HFFc6 (cell line): ENCODE measurements at regions not wholly inside any gene's neighbourhood (a gene's known extent, or its start where the extent isn't known, plus 50 kb on each side); places are given as distances from the start of the nearest gene placed in this dataset.

Source experiments
- DNase-seq: peaks from one replicate; pipeline ENCODE4 v3.0.0-alpha.2; 2018
- H3K27ac Mint-ChIP-seq: 2 replicates; pipeline ENCODE4 v1.8.0; 2020; ENCODE audit warnings: mild to moderate bottlenecking, mixed read lengths
- H3K27me3 Mint-ChIP-seq: 2 replicates; pipeline ENCODE4 v1.8.0; 2021; ENCODE audit warnings: mild to moderate bottlenecking, moderate library complexity, mixed read lengths; ENCODE audit not compliant: insufficient read depth
- H3K36me3 Mint-ChIP-seq: 2 replicates; pipeline ENCODE4 v1.8.0; 2021; ENCODE audit warnings: low read depth, mixed read lengths
- H3K4me1 Mint-ChIP-seq: 2 replicates; pipeline ENCODE4 v1.8.0; 2020; ENCODE audit warnings: low read depth, mixed read lengths
- H3K4me3 Mint-ChIP-seq: 2 replicates; pipeline ENCODE4 v1.8.0; 2020; ENCODE audit warnings: mild to moderate bottlenecking, moderate library complexity, mixed read lengths
- H3K9me3 Mint-ChIP-seq: 2 replicates; pipeline ENCODE4 v1.8.0; 2020; ENCODE audit warnings: mild to moderate bottlenecking, mixed read lengths
- CTCF ChIP-seq: fragments of 200-600 bp; sonication (generic); IDR thresholded peaks from 2 replicates; pipeline ENCODE4 v1.5.0; 2021; ENCODE audit warnings: antibody characterized with exemption, mild to moderate bottlenecking

GRCh38 chr6:100944644-100945043 lies 63.5 kb upstream of the ASCC3 start:
- H3K36me3 Mint-ChIP-seq, result no peaks in the 10 kb centered on the region
- no peak overlapping the region for H3K4me3 Mint-ChIP-seq
- no peak overlapping the region for H3K27ac Mint-ChIP-seq
- no peak for DNase-seq
- no peaks in the 10 kb centered on the region for H3K9me3 Mint-ChIP-seq
- TF ChIP-seq CTCF, result no peak
- no peaks in the 10 kb centered on the region for H3K4me1 Mint-ChIP-seq
- H3K27me3 Mint-ChIP-seq, result no peaks in the 10 kb centered on the region; the same call in 1 of the 2 replicates

GRCh38 chr6:100946021-100946540 lies 65.0 kb upstream of the ASCC3 start:
- Mint-ChIP-seq H3K4me3 (no peak overlapping the region), H3K27ac (no peak overlapping the region), H3K9me3 (no peaks in the 10 kb centered on the region), H3K36me3 (no peaks in the 10 kb centered on the region), H3K4me1 (no peaks in the 10 kb centered on the region), H3K27me3 (peaks cover 6% of the 10 kb centered on the region; the same call in 1 of the 2 replicates)
- no peak for DNase-seq
- no peak for TF ChIP-seq CTCF

- Mint-ChIP-seq H3K27ac (no peak overlapping the region), H3K4me3 (no peak overlapping the region), H3K4me1 (no peaks in the 10 kb centered on the region), H3K36me3 (no peaks in the 10 kb centered on the region), H3K27me3 (peaks cover 6% of the 10 kb centered on the region; the same call in 1 of the 2 replicates), H3K9me3 (no peaks in the 10 kb centered on the region)
- DNase-seq, result no peak
- TF ChIP-seq CTCF, result no peak
Measured at GRCh38 chr6:100946711-100947110, 65.6 kb upstream of the ASCC3 start.

- Mint-ChIP-seq H3K36me3 (no peaks in the 10 kb centered on the region), H3K9me3 (no peaks in the 10 kb centered on the region), H3K4me3 (no peak overlapping the region), H3K27ac (no peak overlapping the region), H3K4me1 (no peaks in the 10 kb centered on the region), H3K27me3 (peaks cover 6% of the 10 kb centered on the region; the same call in 1 of the 2 replicates)
- peak; percentile 28 for DNase-seq
- TF ChIP-seq CTCF, result no peak
Measured at GRCh38 chr6:100948381-100949133, 67.4 kb upstream of the ASCC3 start.

- no peaks in the 10 kb centered on the region for H3K36me3 Mint-ChIP-seq
- no peak for DNase-seq
- no peak overlapping the region for H3K4me3 Mint-ChIP-seq
- H3K27me3 Mint-ChIP-seq, result peaks cover 6% of the 10 kb centered on the region; the same call in 1 of the 2 replicates
- H3K9me3 Mint-ChIP-seq, result no peaks in the 10 kb centered on the region
- no peak for TF ChIP-seq CTCF
- no peaks in the 10 kb centered on the region for H3K4me1 Mint-ChIP-seq
- H3K27ac Mint-ChIP-seq, result no peak overlapping the region
Measured at GRCh38 chr6:100952006-100952405, 70.9 kb upstream of the ASCC3 start.
